GM23338 (cell line): ENCODE measurements at regions not wholly inside any gene's neighbourhood (a gene's known extent, or its start where the extent isn't known, plus 50 kb on each side); places are given as distances from the start of the nearest gene placed in this dataset.

Experiments
- TF ChIP-seq, protein P1 (sequence below): fragments of 250-450 bp; sonication (Bioruptor Pico); IDR thresholded peaks from 2 replicates; pipeline ENCODE4 v1.5.0; 2020; ENCODE audit warnings: mild to moderate bottlenecking, moderate library complexity
- TF ChIP-seq, protein P2 (sequence below), 2 experiments: fragments of 200-600 bp in 1 of 2; sonication (generic) in 1 of 2; conservative IDR thresholded peaks; 2 replicates each; pipeline versions ENCODE4 v1.5.1 to v1.6.1; 2016 to 2017; ENCODE audit warnings: antibody characterized with exemption in 2 of 2, low read depth in 2 of 2, mild to moderate bottlenecking in 2 of 2, moderate library complexity in 1 of 2
- TF ChIP-seq, protein P3 (sequence below): IDR thresholded peaks from one replicate; pipeline ENCODE4 v1.6.1; 2018; ENCODE audit warnings: antibody characterized with exemption; ENCODE audit not compliant: unreplicated experiment
- TF ChIP-seq, protein P4 (sequence below): IDR thresholded peaks from 2 replicates; pipeline ENCODE4 v1.6.1; 2016; ENCODE audit warnings: antibody characterized with exemption

DNA sequence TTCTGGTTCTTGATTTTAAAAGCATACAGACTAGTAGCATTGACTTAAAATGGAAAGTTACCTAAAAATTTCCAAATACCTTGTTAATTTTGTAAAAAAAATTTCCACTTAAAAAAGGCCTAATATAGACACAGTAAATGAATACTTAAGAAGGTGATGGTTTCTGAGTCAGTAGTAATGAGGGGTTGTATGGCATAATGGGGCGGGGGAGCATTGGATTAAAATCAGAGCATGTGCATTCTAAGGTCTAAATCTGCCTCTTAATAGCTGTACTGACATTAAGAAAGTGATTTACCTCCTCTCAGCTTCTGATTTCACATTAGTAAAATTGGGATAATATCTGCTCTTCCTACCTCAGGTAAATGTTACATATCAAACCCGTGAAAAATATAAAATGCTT is 446.5 kb downstream of the AASDHPPT start (continued):
- TF ChIP-seq, protein P1, sequence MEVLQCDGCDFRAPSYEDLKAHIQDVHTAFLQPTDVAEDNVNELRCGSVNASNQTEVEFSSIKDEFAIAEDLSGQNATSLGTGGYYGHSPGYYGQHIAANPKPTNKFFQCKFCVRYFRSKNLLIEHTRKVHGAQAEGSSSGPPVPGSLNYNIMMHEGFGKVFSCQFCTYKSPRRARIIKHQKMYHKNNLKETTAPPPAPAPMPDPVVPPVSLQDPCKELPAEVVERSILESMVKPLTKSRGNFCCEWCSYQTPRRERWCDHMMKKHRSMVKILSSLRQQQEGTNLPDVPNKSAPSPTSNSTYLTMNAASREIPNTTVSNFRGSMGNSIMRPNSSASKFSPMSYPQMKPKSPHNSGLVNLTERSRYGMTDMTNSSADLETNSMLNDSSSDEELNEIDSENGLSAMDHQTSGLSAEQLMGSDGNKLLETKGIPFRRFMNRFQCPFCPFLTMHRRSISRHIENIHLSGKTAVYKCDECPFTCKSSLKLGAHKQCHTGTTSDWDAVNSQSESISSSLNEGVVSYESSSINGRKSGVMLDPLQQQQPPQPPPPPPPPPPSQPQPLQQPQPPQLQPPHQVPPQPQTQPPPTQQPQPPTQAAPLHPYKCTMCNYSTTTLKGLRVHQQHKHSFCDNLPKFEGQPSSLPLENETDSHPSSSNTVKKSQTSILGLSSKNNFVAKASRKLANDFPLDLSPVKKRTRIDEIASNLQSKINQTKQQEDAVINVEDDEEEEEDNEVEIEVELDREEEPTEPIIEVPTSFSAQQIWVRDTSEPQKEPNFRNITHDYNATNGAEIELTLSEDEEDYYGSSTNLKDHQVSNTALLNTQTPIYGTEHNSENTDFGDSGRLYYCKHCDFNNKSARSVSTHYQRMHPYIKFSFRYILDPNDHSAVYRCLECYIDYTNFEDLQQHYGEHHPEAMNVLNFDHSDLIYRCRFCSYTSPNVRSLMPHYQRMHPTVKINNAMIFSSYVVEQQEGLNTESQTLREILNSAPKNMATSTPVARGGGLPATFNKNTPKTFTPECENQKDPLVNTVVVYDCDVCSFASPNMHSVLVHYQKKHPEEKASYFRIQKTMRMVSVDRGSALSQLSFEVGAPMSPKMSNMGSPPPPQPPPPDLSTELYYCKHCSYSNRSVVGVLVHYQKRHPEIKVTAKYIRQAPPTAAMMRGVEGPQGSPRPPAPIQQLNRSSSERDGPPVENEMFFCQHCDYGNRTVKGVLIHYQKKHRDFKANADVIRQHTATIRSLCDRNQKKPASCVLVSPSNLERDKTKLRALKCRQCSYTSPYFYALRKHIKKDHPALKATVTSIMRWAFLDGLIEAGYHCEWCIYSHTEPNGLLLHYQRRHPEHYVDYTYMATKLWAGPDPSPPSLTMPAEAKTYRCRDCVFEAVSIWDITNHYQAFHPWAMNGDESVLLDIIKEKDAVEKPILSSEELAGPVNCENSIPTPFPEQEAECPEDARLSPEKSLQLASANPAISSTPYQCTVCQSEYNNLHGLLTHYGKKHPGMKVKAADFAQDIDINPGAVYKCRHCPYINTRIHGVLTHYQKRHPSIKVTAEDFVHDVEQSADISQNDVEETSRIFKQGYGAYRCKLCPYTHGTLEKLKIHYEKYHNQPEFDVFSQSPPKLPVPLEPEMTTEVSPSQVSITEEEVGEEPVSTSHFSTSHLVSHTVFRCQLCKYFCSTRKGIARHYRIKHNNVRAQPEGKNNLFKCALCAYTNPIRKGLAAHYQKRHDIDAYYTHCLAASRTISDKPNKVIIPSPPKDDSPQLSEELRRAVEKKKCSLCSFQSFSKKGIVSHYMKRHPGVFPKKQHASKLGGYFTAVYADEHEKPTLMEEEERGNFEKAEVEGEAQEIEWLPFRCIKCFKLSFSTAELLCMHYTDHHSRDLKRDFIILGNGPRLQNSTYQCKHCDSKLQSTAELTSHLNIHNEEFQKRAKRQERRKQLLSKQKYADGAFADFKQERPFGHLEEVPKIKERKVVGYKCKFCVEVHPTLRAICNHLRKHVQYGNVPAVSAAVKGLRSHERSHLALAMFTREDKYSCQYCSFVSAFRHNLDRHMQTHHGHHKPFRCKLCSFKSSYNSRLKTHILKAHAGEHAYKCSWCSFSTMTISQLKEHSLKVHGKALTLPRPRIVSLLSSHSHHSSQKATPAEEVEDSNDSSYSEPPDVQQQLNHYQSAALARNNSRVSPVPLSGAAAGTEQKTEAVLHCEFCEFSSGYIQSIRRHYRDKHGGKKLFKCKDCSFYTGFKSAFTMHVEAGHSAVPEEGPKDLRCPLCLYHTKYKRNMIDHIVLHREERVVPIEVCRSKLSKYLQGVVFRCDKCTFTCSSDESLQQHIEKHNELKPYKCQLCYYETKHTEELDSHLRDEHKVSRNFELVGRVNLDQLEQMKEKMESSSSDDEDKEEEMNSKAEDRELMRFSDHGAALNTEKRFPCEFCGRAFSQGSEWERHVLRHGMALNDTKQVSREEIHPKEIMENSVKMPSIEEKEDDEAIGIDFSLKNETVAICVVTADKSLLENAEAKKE (CRISPR knock-in tag) = no peak
- TF ChIP-seq, protein P2, sequence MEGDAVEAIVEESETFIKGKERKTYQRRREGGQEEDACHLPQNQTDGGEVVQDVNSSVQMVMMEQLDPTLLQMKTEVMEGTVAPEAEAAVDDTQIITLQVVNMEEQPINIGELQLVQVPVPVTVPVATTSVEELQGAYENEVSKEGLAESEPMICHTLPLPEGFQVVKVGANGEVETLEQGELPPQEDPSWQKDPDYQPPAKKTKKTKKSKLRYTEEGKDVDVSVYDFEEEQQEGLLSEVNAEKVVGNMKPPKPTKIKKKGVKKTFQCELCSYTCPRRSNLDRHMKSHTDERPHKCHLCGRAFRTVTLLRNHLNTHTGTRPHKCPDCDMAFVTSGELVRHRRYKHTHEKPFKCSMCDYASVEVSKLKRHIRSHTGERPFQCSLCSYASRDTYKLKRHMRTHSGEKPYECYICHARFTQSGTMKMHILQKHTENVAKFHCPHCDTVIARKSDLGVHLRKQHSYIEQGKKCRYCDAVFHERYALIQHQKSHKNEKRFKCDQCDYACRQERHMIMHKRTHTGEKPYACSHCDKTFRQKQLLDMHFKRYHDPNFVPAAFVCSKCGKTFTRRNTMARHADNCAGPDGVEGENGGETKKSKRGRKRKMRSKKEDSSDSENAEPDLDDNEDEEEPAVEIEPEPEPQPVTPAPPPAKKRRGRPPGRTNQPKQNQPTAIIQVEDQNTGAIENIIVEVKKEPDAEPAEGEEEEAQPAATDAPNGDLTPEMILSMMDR (conservative IDR thresholded peaks at IDR 0.05; ENCODE audit: low read depth in 2 of 2) = no peak
- TF ChIP-seq, protein P3, sequence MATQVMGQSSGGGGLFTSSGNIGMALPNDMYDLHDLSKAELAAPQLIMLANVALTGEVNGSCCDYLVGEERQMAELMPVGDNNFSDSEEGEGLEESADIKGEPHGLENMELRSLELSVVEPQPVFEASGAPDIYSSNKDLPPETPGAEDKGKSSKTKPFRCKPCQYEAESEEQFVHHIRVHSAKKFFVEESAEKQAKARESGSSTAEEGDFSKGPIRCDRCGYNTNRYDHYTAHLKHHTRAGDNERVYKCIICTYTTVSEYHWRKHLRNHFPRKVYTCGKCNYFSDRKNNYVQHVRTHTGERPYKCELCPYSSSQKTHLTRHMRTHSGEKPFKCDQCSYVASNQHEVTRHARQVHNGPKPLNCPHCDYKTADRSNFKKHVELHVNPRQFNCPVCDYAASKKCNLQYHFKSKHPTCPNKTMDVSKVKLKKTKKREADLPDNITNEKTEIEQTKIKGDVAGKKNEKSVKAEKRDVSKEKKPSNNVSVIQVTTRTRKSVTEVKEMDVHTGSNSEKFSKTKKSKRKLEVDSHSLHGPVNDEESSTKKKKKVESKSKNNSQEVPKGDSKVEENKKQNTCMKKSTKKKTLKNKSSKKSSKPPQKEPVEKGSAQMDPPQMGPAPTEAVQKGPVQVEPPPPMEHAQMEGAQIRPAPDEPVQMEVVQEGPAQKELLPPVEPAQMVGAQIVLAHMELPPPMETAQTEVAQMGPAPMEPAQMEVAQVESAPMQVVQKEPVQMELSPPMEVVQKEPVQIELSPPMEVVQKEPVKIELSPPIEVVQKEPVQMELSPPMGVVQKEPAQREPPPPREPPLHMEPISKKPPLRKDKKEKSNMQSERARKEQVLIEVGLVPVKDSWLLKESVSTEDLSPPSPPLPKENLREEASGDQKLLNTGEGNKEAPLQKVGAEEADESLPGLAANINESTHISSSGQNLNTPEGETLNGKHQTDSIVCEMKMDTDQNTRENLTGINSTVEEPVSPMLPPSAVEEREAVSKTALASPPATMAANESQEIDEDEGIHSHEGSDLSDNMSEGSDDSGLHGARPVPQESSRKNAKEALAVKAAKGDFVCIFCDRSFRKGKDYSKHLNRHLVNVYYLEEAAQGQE = no peak
- TF ChIP-seq, protein P4, sequence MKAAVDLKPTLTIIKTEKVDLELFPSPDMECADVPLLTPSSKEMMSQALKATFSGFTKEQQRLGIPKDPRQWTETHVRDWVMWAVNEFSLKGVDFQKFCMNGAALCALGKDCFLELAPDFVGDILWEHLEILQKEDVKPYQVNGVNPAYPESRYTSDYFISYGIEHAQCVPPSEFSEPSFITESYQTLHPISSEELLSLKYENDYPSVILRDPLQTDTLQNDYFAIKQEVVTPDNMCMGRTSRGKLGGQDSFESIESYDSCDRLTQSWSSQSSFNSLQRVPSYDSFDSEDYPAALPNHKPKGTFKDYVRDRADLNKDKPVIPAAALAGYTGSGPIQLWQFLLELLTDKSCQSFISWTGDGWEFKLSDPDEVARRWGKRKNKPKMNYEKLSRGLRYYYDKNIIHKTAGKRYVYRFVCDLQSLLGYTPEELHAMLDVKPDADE = no peak
